GM19324 (cell line): ENCODE measurements at regions not wholly inside any gene's neighbourhood (a gene's known extent, or its start where the extent isn't known, plus 50 kb on each side); places are given as distances from the start of the nearest gene placed in this dataset.
"Not testable (repeated sequence)": the region's sequence is repeated elsewhere in the genome, so short reads cannot be mapped to it uniquely, and the experiment has no call there.

Experiments
- ATAC-seq: cut with Tn5 transposase; IDR thresholded peaks from one replicate; pipeline ENCODE4 v1.9.1; 2021; ENCODE audit warnings: mild to moderate bottlenecking, moderate library complexity; ENCODE audit not compliant: unreplicated experiment, low FRiP score

DNA sequence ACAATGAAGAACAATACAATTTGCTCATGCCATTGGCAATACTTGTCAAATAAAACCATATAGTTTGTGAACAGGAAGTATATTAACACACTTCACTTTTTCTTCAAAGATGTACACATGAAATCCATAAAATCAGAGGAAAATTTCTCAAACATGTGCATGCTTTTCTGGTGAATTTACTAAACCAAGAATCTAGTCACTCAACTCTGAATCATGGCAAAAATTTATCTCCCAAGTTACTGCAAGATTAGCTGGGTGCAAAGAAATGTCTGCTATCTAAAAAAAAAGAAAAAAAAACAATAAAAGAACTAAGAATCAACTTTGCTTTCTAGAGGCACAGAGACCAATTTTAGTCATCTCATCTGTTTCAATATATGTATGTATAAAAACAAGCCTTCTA, 419.2 kb downstream of the NR4A2 start:
- no peak for ATAC-seq

DNA sequence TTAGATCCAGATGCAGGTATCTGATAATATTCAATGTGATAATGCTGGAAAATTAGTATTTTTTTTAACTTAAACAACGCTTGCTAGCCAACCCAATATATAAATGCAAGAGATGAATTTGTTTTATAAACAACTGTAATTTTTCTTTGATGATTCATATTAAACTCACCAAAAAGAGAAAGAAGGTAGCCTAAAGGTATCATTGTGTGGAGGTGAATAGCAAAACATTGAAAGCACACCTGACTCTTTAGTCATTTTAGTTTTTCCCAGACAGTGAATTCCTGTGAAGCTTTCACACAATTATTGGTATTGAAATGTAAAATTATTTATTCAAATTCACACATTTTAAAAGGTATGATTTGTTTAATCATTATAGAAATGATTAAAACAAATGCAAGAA, 424.0 kb downstream of the NR4A2 start:
- ATAC-seq: no peak

DNA sequence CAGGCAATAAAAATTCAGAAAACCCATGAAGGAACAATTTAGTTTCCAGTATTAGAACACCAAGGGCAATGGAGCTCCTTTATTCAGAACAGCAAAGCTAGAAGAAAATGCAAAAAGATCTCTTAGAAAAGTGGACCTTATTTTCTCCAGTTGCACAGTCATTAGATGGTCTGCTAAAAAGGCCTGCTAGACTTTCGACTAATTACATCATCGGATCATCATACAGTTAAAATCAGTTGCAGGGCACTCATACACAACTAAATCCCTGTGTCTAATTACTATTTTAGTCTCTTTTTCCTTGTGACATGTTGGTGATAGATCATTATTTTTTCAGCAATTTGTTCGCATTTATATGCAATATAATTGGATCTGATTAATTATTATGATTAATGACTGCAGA, 425.3 kb downstream of the NR4A2 start:
- no peak for ATAC-seq

DNA sequence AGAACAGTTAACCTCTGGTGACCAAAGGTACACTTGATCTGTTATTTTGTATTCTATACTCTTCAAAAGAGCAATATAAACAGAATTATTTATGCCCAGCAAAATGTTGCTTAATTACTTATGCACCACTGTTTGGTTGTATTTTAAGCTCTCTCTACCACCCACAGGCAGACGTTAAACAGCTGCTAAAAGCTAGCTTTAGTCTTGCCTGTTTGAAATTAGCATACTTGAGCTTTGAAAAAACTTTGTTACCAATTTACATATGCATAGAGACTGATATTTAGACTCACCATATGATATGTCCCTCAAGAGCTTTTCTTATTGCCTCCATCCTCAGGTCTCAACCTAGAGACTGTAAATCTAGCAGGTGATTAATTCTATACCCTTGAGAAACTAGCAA, 426.9 kb downstream of the NR4A2 start:
- no peak for ATAC-seq

- ATAC-seq: no peak
Observed at GRCh38 chr2:155904720-155905119, 427.8 kb downstream of the NR4A2 start.

GRCh38 chr2:155902635-155903034, 429.9 kb downstream of the NR4A2 start:
- ATAC-seq: no peak

GRCh38 chr2:155895016-155895415, 437.5 kb downstream of the NR4A2 start:
- no peak for ATAC-seq

DNA sequence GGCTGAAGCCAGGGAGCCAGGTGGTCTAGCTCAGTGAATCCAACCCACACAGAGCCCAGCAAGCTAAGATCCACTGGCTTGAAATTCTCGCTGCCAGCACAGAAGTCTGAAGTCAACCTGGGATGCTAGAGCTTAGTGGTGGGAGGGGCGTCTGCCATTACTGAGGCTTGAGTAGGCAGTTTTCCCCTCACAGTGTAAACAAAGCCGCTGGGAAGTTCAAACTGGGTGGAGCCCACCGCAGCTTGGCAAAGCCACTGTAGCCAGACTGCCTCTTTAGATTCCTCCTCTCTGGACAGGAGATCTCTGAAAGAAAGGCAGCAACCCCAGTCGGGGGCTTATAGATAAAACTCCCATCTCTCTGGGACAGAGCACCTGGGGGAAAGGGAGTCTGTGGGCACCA, 452.1 kb downstream of the NR4A2 start:
- not testable (repeated sequence) for ATAC-seq

DNA sequence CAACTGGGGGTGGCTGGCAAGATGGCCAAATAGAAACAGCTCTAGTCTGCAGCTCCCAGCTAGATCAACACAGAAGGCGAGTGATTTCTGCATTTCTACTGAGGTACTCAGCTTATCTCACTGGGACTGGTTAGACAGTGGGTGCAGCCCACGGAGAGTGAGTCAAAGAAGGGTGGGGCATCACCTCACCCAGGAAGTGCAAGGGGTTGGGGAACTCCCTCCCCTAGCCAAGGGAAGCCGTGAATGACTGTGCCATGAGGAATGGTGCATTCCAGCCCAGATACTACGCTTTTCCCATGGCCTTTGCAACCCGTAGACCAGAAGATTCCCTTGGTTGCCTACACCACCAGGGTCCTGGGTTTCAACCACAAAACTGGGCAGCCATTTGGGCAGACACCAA, 452.6 kb downstream of the NR4A2 start:
- not testable (repeated sequence) for ATAC-seq

DNA sequence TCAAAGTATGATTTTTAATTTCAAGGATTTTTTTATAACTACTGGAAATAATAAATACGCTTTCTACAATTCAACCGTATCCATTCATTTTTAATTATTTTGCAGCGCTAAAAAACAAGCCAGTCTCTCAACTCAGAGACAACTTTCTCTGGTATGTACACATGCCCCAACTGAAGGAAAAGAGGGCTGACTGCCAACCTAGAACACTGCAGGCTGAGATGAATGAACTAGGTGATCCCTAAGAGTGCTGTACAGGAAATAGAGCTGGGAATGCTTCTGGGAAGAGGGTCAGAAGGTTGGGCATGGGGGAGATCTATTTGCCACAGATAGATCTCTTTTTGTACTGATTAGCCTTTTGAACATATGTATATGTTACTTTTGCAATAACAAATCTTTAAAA, 460.1 kb downstream of the NR4A2 start:
- no peak for ATAC-seq

DNA sequence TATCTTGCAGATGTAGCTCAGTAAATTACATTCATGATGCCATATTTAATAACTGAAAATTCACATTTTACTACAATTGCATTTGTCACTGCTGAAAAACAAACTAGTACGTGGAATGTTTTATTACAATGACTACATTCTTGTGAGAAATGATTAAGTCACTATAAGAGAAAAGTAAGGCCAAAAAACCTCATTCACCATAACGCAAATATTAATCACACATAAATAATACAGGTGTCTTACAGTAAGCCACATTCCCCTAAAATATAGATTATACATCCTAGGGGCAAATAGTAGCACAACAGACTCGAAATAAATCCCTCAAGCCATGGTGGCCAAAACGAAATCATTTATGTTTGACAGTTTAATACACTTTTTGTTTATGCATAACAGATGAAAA, 460.6 kb downstream of the NR4A2 start:
- ATAC-seq: no peak

DNA sequence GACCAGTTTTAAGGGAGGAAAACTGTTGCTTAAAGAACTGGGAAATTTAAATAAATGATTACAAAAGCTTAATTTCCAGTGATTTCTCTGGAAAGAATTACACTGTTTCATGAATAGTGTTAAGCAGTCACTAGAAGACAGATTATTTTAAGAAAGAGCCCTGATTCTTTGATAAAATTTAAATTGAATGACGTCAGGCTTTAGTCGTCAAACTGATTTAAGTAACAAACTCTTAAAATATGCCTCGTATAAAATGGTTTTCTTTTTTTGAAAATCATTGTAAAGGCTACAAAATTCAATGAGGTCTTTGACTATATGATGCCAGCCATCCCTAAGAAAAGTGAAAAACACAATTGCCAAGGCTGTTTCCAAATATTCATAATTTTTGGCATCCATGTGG, 465.0 kb downstream of the NR4A2 start:
- no peak for ATAC-seq

DNA sequence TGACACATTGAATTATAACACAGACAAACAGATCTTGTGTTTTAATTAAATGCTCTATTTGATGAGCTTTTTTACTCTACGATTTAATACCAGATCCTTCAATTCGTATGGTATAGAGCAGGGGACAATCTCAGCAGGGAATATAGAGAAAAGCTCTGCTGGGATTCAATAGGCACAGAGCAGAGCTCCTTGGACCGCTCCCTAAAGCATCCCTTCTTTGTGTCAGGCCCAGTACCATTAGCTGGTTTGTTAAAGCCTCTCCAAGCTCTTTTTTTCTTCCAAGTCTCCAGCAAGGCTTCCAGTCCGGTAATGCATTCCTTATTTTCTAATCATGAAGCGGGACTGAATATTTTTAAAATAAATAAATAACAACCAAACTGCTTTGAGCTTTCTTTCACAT, 466.0 kb downstream of the NR4A2 start:
- ATAC-seq: no peak

GRCh38 chr2:155852156-155852555, 480.4 kb downstream of the NR4A2 start:
- ATAC-seq: no peak

DNA sequence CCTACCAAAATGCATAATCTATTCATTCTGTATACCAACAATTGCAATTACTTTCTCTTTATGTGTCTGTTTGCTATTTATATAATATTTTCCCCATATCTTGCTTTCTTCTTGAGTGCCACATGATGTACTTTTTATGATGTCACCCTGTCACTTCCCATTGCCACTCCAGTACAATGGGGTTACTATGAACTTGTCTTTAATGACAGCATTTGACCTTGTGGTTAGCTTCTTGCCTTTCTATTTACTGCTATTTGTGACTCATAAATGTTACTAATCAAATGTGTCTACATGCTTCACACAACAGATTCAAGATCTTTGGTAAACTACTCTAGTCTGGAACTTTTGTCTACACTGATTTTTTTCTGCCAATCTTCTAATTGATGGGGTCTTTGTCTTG, 486.3 kb downstream of the NR4A2 start:
- no peak for ATAC-seq

DNA sequence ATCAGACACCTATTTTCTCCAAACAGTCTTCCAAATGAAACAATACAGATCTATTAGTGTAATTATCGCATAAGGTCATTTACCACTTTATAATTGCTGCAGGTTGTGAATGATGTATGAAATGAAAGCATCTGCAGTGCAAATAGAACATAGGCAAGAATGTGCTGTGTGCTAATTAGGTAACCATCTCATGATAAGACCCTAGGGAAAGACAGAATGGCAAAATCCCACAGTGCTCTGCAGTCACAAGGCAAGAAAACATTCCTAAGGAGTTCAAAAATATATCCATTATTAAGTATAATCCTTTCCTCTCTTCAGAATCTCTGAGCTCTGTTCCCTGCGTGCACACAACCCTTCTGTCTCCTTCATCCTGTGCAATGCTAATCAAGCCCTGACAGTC, 488.1 kb downstream of the NR4A2 start:
- no peak for ATAC-seq

GRCh38 chr2:155842103-155842502, 490.4 kb downstream of the NR4A2 start:
- no peak for ATAC-seq

DNA sequence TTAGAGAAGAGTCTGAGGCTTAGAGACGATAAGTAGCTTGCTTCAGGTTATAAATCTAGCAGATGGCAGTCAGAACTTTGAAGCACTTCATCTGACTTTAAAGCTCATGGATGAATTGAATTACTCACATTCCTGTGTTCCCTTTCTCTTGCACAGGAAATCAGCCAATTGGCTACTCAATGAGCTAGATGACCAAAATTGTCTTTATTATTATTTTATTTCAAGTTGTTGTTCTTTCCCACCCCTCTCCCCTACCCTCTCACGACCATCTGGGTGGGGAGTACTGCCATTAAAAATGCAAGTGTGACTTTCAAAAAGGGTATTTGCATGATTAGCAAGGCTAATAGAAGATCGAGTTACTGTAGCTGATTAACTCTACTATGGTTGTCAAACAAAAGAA, 491.1 kb downstream of the NR4A2 start:
- ATAC-seq: no peak

- no peak for ATAC-seq
Observed at GRCh38 chr2:155840661-155841060, 491.9 kb downstream of the NR4A2 start.

- ATAC-seq: no peak
Observed at GRCh38 chr2:155839991-155840390, 492.5 kb downstream of the NR4A2 start.

- ATAC-seq: no peak
Observed at GRCh38 chr2:155839436-155839835, 493.1 kb downstream of the NR4A2 start.

DNA sequence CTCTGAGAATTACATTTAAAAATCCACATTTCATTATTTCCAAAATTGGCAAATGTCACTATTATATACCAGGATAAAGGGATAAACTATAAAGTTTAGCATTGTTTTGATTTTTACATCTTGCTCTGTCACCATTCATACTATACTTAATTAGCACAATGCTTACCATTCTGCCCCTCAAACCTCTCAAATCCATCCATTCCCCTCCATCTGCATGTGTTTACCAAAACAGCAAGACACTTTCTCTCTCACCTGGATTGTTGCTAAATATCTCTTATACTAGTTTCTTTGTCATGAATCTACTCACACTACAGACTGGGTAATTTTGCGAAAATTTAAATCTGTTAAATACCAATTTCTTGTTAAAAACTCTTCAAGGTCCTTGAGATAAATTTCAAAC, 496.1 kb downstream of the NR4A2 start:
- no peak for ATAC-seq

DNA sequence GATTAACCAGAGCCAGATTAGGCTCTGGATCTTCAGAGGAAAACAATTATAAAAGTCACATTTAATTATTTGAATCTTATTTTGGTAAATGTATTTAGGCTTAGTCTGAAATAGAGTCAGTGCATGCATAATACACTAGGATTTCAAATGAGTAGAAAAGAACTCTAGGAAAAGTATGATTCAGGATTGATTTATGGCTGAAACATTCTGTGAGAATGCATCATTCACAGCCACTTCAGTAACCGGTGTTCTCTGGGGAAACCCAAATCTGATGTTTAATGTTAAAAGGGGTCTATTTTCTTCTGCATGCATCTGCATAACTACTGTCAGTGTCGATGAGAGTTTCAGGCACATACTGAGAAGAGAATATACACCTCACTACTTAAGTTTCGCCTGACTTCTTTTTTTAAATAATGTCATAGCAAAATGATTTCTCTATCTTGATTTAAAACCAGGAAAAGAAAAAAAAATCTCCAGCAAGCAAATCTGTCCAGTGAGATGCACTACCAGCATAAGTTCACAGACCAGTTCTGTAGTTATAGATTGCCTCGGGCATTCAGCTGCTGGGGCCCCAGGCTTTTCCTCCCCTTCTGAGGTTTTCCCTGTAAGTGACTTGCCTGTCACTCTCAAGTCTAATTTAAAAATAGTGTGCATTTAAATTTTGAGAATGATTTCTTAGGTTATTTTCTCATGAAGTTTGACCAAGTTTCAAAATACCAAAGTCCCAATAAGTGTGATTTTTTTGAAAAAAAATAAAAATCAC, 501.5 kb downstream of the NR4A2 start:
- no peak for ATAC-seq
